Immature natural killer cell (primary cell): ENCODE measurements at regions not wholly inside any gene's neighbourhood (a gene's known extent, or its start where the extent isn't known, plus 50 kb on each side); places are given as distances from the start of the nearest gene placed in this dataset.

Experiments used
- DNase-seq, 3 donors: peaks; one replicate each; pipeline ENCODE4 v3.0.0; 2022; ENCODE audit warnings: mixed read lengths in 1 of 3
- H3K27ac Mint-ChIP-seq, 6 donors: one replicate each; pipeline ENCODE4 v1.8.0; 2020; ENCODE audit warnings: mixed read lengths in 6 of 6, mild to moderate bottlenecking in 5 of 6, inconsistent platforms in 4 of 6, moderate library complexity in 3 of 6
- H3K27me3 Mint-ChIP-seq, 3 donors: one replicate each; pipeline ENCODE4 v1.8.0; 2020 to 2021; ENCODE audit warnings: low read depth in 3 of 3, mild to moderate bottlenecking in 3 of 3, mixed read lengths in 3 of 3, moderate library complexity in 3 of 3, inconsistent platforms in 1 of 3
- H3K36me3 Mint-ChIP-seq, 3 donors: one replicate each; pipeline ENCODE4 v1.8.0; 2020; ENCODE audit warnings: mixed read lengths in 3 of 3, inconsistent platforms in 2 of 3, mild to moderate bottlenecking in 2 of 3
- H3K4me1 Mint-ChIP-seq, 2 donors: one replicate each; pipeline ENCODE4 v1.8.0; 2020; ENCODE audit warnings: inconsistent platforms in 2 of 2, mild to moderate bottlenecking in 2 of 2, mixed read lengths in 2 of 2, moderate library complexity in 1 of 2
- H3K4me3 Mint-ChIP-seq, 5 donors: one replicate each; pipeline ENCODE4 v1.8.0; 2020; ENCODE audit warnings: mild to moderate bottlenecking in 5 of 5, mixed read lengths in 5 of 5, inconsistent platforms in 3 of 5, moderate library complexity in 3 of 5
- H3K9me3 Mint-ChIP-seq, 6 donors: one replicate each; pipeline ENCODE4 v1.8.0; 2020; ENCODE audit warnings: mild to moderate bottlenecking in 6 of 6, mixed read lengths in 6 of 6, inconsistent platforms in 4 of 6, moderate library complexity in 3 of 6

DNA sequence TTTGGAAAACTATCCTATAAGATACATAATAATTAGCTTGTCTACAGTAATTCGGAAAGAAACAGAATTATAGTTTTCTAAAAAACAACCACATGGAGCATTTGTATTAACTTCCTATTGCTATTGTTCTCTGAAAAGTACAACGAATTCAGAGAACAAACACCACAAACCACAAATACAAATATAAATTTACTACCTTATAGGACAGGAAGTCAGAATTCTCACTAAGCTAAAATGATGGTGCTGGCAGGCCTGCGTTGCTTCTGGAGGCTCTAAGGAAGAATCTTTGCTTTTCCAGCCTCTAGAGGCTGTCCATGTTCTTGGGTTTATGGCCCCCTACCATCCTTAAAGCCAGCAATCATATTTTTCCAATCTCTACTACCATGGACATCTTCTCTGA, 173.6 kb upstream of the TCF21 start:
- peaks cover 1 to 3% (median 3%) of the 10 kb centered on the region in 3 donors for H3K27me3 Mint-ChIP-seq
- H3K9me3 Mint-ChIP-seq = peaks cover 0 to 11% (median 3%) of the 10 kb centered on the region in 6 donors
- H3K36me3 Mint-ChIP-seq = no peaks in the 10 kb centered on the region
- DNase-seq = no peak
- no peak overlapping the region for H3K27ac Mint-ChIP-seq
- no peak overlapping the region for H3K4me3 Mint-ChIP-seq
- peaks cover 5 to 13% of the 10 kb centered on the region in 2 donors for H3K4me1 Mint-ChIP-seq

DNA sequence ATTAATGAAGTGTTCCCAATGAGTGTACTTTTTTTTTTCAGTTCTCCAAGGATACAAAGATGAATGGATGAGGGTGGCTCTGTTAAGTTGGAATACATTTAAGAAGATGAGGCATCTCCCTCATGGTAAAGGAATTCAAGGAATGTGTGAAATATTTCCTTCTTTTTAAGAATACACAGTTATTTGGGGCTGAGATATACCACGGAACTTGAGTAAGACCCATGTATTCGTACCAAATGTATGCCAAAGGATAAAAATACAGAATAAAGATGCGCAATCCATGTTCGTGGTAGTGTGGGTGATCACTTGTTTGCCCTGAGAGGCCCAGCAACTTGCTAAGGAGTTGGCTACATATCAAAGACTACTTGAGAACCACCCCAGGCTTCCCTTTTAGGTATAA, 164.2 kb upstream of the TCF21 start:
- H3K9me3 Mint-ChIP-seq = peaks cover 0 to 19% (median 6%) of the 10 kb centered on the region in 6 donors
- no peak overlapping the region for H3K4me3 Mint-ChIP-seq
- no peak for DNase-seq
- peaks cover 0 to 7% (median 0%) of the 10 kb centered on the region in 3 donors for H3K27me3 Mint-ChIP-seq
- no peak overlapping the region for H3K27ac Mint-ChIP-seq
- no peaks in the 10 kb centered on the region for H3K4me1 Mint-ChIP-seq
- H3K36me3 Mint-ChIP-seq = no peaks in the 10 kb centered on the region

DNA sequence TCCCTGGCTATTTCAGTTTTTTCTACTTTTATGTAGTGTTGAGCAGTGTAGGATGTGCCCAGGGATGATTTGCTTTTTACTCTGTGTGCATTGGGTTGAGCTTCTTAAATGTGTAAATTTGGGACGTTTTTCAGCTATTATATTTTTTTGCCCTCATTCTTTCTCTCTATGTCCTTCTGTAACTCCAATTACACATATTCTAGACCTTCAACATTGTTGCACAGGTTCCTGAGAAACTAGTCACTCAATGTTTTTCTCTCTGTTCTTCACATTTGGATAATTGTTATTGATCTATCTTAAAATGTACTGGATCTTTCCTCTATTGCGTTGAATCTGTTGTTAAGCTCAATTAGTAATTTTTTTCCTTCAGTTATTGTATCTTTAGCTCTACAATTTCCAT, 162.7 kb upstream of the TCF21 start:
- H3K27ac Mint-ChIP-seq = no peak overlapping the region
- peaks cover 0 to 5% (median 0%) of the 10 kb centered on the region in 3 donors for H3K27me3 Mint-ChIP-seq
- peaks cover 0 to 19% (median 3%) of the 10 kb centered on the region in 6 donors for H3K9me3 Mint-ChIP-seq
- no peak for DNase-seq
- H3K36me3 Mint-ChIP-seq = no peaks in the 10 kb centered on the region
- H3K4me1 Mint-ChIP-seq = no peaks in the 10 kb centered on the region
- H3K4me3 Mint-ChIP-seq = no peak overlapping the region

DNA sequence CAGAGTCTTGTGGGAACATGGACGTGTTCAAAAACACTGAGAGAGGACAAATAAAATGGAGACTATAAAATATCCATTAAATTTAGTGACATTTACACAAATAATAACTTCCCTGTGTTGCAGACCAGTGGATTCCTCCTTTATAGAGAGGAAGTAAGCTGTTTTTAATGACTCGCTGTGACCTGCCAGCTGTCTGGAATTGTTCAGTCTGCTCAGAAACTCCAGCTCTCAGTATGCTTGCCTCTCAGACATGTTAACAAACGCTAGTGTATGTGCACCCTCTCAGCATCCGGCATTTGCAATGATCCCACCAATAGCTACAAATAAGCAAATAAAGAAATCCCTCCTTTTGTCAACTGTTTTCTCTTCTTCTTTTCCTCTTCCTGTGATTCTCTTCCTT, 158.0 kb upstream of the TCF21 start:
- no peak overlapping the region for H3K4me3 Mint-ChIP-seq

DNA sequence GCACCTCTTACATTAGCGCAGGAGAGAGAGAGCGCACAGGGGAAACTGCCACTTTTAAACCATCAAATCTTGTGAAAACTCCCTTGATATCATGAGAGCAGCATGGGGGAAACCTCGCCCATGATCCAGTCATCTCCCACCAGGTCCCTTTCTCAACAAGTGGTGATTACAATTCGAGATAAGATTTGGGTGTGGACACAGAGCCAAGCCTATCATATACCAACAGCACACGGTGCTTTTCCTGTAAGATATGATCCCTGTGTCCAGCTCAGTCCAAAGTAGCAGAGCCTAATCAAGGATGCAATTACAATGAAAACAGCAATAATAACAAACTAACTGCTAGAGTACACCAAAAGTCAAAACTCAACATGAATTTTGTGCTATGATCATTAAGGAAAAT, 148.7 kb upstream of the TCF21 start:
- DNase-seq = no peak
- Mint-ChIP-seq H3K9me3 (peaks cover 0 to 4% (median 0%) of the 10 kb centered on the region in 6 donors), H3K4me3 (no peak overlapping the region), H3K27ac (no peak overlapping the region), H3K27me3 (no peaks in the 10 kb centered on the region), H3K36me3 (no peaks in the 10 kb centered on the region), H3K4me1 (no peaks in the 10 kb centered on the region)

More for the DNA sequence above, 158.0 kb upstream of the TCF21 start:
- Mint-ChIP-seq H3K27me3 (no peaks in the 10 kb centered on the region), H3K4me1 (no peaks in the 10 kb centered on the region), H3K27ac (no peak overlapping the region), H3K9me3 (peaks cover 2 to 10% (median 5%) of the 10 kb centered on the region in 6 donors), H3K36me3 (no peaks in the 10 kb centered on the region)
- DNase-seq = no peak

DNA sequence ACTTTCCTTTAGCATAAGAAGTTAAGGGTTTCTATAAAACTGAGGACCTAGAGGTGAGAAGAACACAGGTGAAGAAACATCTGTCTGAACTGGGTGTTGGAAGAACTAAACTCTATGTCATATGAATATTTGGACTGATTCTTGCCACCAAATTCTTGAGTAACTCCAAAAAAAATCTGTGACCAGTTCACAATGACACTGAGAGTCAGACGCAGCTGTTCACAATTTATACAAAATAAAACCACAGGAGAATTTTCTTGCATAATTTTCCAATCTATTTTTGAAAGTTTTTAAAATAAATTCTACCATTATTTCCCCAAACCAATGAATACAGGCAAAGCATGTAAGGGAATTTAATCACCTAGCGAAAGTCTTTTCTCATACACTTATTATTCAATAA, 148.1 kb upstream of the TCF21 start:
- Mint-ChIP-seq H3K4me3 (no peak overlapping the region), H3K9me3 (peaks cover 0 to 4% (median 0%) of the 10 kb centered on the region in 6 donors), H3K27ac (no peak overlapping the region), H3K4me1 (no peaks in the 10 kb centered on the region), H3K36me3 (no peaks in the 10 kb centered on the region), H3K27me3 (no peaks in the 10 kb centered on the region)
- no peak for DNase-seq

DNA sequence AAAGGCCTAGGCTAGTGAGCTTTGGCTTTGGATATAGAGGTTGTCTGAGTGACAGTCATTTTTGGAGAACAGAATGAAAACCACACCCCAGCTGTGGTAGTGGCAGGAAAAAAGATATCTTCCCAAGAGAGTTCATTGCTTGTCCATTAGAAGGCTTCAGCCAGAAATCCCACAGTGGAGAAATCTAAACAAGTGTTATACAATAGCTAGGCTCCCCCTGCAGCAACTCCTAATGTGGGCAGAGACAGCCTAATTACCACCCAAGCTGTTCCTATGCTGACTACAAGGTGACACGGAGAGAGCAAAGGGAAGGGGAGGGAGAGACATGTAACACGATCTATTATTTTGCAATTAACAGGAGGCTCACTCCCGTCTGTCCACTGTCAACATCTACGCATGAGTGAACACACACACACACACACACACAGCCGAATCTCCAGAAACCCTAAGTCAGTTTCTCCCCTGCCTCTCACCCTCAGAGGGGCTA, 147.5 kb upstream of the TCF21 start:
- Mint-ChIP-seq H3K4me3 (no peak overlapping the region), H3K36me3 (no peaks in the 10 kb centered on the region), H3K9me3 (peaks cover 0 to 6% (median under 1%) of the 10 kb centered on the region in 6 donors), H3K27ac (no peak overlapping the region), H3K4me1 (no peaks in the 10 kb centered on the region), H3K27me3 (no peaks in the 10 kb centered on the region)
- no peak for DNase-seq

DNA sequence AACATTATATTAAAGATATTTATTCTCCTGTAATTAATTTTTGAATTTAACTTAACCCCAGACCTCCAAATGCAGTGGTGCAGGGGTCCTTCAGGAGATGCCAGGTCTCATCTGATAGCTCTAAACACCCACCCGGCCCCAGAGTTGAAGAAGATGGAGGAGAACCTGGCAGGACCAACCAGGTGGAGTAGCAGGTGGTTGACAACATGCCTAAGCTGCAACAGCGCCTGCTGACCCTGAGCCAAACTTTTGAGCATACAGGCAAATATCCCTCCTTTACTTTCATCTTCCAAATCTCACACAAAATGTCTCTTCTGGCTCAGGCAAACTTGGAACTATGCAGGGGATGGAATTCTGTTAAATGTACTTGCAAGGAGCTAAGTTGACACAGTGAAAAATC, 145.3 kb upstream of the TCF21 start:
- Mint-ChIP-seq H3K27me3 (no peaks in the 10 kb centered on the region), H3K27ac (no peak overlapping the region)

DNA sequence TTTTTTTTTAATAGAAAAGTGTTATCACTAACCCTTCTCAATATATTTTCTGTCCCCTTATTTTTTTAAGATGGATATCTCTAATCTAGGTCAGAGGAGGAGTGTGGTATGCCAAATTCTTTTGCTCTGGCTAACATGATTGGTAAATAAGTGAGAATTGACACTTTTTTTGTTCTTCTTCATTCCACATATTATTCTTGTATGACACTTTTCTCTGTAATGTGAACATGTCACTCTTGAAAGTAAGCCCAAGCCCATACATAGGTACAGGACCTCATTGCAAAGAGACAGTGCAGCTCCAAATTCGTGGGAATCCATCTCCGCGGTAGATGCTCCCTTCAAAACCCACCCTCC, 142.5 kb upstream of the TCF21 start:
- H3K36me3 Mint-ChIP-seq = no peaks in the 10 kb centered on the region
- no peaks in the 10 kb centered on the region for H3K27me3 Mint-ChIP-seq
- H3K4me1 Mint-ChIP-seq = no peaks in the 10 kb centered on the region
- no peak overlapping the region for H3K4me3 Mint-ChIP-seq
- no peak for DNase-seq
- H3K27ac Mint-ChIP-seq = no peak overlapping the region
- H3K9me3 Mint-ChIP-seq = peaks cover 0 to 4% (median 1%) of the 10 kb centered on the region in 6 donors

More for the DNA sequence above, 145.3 kb upstream of the TCF21 start:
- no peaks in the 10 kb centered on the region for H3K36me3 Mint-ChIP-seq
- H3K9me3 Mint-ChIP-seq = peaks cover 0 to 4% (median 1%) of the 10 kb centered on the region in 6 donors
- no peaks in the 10 kb centered on the region for H3K4me1 Mint-ChIP-seq
- DNase-seq = no peak
- H3K4me3 Mint-ChIP-seq = no peak overlapping the region

DNA sequence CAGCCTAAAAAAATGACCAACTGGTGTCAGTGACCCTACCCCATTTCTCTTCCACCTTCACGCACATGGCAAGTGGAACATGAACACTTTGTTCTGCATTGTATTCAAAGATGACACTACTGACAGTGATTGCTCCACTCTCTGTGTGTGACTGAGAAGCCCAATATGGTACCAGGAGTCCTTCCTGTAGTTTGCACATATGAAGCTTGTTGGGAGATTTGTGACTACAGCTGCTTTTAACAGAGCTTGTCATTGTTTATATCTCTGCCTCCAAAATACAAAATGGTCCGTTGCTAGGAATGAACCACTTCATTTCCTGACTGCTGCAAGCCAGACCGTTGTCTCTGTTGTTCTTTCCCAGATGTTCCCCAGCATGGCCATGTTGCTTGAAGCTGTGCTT, 140.3 kb upstream of the TCF21 start:
- Mint-ChIP-seq H3K4me1 (no peaks in the 10 kb centered on the region), H3K4me3 (no peak overlapping the region), H3K36me3 (no peaks in the 10 kb centered on the region), H3K27ac (no peak overlapping the region), H3K27me3 (no peaks in the 10 kb centered on the region), H3K9me3 (peaks cover 0 to 4% (median 1%) of the 10 kb centered on the region in 6 donors)
- DNase-seq = no peak

DNA sequence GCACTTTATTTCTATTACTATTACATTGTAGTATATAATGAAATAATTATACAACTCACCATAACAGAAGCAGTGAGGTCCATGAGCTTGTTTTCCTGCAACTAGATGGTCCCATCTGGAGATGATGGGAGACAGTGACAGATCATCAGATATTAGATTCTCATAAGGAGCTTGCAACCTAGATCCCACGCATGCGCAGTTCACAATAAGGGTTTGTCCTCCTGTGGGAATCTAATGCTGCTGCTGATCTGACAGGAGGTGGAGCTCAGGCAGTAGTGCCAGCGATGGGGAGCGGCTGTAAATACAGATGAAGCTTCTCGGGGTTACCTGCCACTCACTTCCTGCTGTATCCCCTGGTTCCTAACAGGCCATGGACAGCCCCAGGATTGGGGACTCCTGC, 139.5 kb upstream of the TCF21 start:
- no peaks in the 10 kb centered on the region for H3K36me3 Mint-ChIP-seq
- H3K4me1 Mint-ChIP-seq = no peaks in the 10 kb centered on the region
- peaks cover 0 to 4% (median 1%) of the 10 kb centered on the region in 6 donors for H3K9me3 Mint-ChIP-seq
- H3K27me3 Mint-ChIP-seq = no peaks in the 10 kb centered on the region
- no peak overlapping the region for H3K4me3 Mint-ChIP-seq
- no peak overlapping the region for H3K27ac Mint-ChIP-seq
- DNase-seq = no peak

DNA sequence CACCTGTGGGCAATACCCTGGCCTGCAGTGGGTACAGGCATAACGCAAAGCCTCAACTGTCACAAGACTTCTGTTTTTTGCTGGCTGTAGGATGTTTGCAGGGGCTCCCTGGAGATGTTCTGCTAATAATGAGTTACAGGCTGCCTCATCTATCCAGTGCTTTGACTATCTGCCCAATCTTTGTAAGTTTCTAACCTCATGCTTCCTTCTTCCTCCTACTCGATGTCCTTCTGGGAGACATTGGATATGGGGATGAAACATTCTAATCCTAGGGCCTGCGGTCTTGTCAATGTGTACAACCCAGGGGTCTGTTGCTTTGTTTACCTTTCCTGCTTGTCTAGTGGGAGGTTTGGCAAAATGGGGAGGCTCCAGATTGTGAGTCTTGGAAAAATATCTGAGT, 136.8 kb upstream of the TCF21 start:
- Mint-ChIP-seq H3K4me3 (no peak overlapping the region), H3K27ac (no peak overlapping the region), H3K4me1 (no peaks in the 10 kb centered on the region), H3K27me3 (no peaks in the 10 kb centered on the region), H3K36me3 (no peaks in the 10 kb centered on the region), H3K9me3 (peaks cover 0 to 3% (median 0%) of the 10 kb centered on the region in 6 donors)
- no peak for DNase-seq

DNA sequence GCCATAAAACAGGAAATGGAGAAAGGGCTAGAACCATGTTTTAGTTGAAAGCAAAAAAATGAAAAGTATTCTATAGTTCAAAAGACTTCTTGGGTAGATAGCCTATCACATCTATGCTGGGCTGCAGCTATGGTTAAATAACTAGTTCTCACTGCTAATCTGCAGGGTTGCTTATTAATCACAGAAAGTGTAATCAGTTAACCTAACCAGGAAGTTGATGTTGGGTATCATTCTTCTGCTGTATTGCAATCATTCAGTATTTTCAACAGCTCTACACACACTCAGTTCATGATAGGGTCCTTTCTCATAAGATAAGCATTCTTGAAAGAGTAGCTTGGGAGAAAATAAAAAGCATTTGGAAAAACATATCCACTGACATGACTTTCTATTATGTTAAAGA, 135.2 kb upstream of the TCF21 start:
- Mint-ChIP-seq H3K27ac (no peak overlapping the region), H3K9me3 (peaks cover 0 to 5% (median 0%) of the 10 kb centered on the region in 6 donors), H3K4me3 (no peak overlapping the region), H3K4me1 (no peaks in the 10 kb centered on the region), H3K27me3 (no peaks in the 10 kb centered on the region), H3K36me3 (no peaks in the 10 kb centered on the region)
- DNase-seq = no peak

DNA sequence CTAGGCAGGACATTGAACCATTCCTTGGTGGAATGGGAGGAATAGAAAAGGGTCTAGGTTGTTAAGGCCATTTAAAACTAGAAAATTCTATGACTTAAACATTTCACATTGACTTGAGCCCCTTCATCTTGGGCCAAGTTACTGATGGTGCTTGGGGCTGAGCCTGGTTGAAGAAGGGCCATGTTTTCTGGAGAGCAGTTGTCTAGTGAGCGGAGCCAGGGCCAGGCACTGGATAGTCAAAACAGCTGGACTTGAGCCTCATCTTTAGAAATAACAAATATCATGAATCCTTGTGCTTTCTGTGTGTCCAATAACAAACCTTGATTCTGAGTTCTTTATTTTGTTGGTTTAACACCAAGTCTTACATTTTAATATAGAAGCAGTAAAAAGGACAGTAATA, 134.6 kb upstream of the TCF21 start:
- Mint-ChIP-seq H3K9me3 (peaks cover 0 to 5% (median 0%) of the 10 kb centered on the region in 6 donors), H3K4me1 (no peaks in the 10 kb centered on the region), H3K27ac (no peak overlapping the region), H3K27me3 (no peaks in the 10 kb centered on the region), H3K36me3 (no peaks in the 10 kb centered on the region), H3K4me3 (no peak overlapping the region)
- no peak for DNase-seq

DNA sequence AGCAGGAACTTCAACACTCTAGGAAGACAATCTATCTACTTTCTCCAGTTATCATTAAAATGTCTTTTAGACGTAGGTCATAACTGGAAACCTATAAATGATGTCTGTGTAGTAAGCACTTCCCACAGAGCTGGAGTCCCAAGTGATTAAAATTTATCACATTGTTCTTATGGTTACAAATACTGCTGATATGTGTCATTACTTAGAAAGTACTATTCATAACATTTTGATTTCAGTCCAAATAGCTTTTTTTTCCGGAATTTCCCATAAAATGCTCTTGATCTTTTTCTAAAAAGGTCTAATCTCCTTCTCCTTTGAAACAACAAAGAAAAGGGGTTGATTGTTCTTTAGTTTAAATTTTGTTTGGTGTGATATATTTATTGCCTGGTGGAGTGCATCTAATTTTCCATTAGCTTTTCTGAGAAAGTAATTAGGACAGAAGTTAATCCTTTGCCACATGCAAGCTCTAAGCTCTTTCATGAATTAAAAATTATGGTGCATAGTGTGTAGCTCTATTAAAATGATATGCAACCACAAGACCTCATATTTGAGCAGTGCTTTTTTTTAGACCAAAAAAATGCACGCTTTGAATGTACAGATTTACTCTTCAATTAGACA, 132.7 kb upstream of the TCF21 start:
- DNase-seq = no peak
- H3K27ac Mint-ChIP-seq = no peak overlapping the region
- peaks cover 0 to 6% (median 0%) of the 10 kb centered on the region in 6 donors for H3K9me3 Mint-ChIP-seq

More for the DNA sequence above, 132.7 kb upstream of the TCF21 start:
- Mint-ChIP-seq H3K36me3 (no peaks in the 10 kb centered on the region), H3K4me3 (no peak overlapping the region), H3K27me3 (no peaks in the 10 kb centered on the region), H3K4me1 (no peaks in the 10 kb centered on the region)
